ENCODE measurements at regions not wholly inside any gene's neighbourhood (a gene's known extent, or its start where the extent isn't known, plus 50 kb on each side); places are given as distances from the start of the nearest gene placed in this dataset.

- TF ChIP-seq CTCF (IDR thresholded peaks at IDR 0.05; ENCODE audit: low read depth, low read length, poor library complexity, severe bottlenecking) (no peak), EZH2phosphoT487 (IDR thresholded peaks at IDR 0.05; ENCODE audit: borderline replicate concordance, low read length) (no peak)
Measured at GRCh38 chr12:13437541-13437940, 241.0 kb downstream of the EMP1 start.
